Keratinocyte (primary cell): ENCODE measurements at regions not wholly inside any gene's neighbourhood (a gene's known extent, or its start where the extent isn't known, plus 50 kb on each side); places are given as distances from the start of the nearest gene placed in this dataset.

Source experiments
- EZH2 ChIP-seq: IDR thresholded peaks from one replicate; pipeline ENCODE4 v1.6.1; 2012; ENCODE audit warnings: inconsistent platforms, mild to moderate bottlenecking, low read length, moderate library complexity
- TF ChIP-seq, protein P1 (sequence below), 3 experiments: IDR thresholded peaks in 1 of 3; conservative IDR thresholded peaks in 1 of 3; optimal IDR thresholded peaks in 1 of 3; 2 replicates in 2 of 3; 3 replicates in 1 of 3; pipeline versions ENCODE3 to v1.5.1; 2011; ENCODE audit warnings: low read length in 3 of 3, mild to moderate bottlenecking in 3 of 3, moderate library complexity in 2 of 3, control low read depth in 1 of 3, inconsistent platforms in 1 of 3; ENCODE audit not compliant: insufficient read depth in 2 of 3; ENCODE audit errors: extremely low read depth in 1 of 3

DNA sequence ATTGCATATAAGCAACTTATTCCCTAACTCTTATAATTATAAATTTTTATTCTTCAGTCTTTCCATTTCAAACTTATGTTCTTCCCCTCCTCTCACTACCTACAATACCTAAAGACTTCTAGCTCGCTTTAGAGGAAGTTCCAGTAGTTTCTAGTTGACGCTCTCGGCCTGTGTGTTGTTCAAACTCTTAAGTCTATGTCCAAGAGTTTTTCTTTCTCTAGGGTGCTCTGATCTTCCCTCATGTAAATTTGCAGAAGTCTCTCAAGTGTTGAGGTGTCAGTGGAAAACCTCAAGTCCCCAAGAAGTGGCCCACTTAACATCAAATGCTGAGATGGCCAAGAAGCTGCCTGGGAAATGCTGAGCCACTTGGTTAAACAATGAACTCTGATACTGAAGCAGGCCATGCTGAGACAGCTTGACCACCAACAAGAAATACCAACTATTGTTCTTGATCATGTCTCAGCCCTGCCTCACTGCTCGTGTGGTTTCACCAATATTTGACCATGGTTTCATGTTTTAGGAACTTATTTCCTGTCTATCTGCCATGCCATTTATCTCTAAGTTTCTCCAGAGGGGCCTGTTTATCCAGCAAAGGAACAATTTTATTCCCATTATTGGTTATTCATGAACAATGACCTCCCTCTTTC, 100.9 kb upstream of the TCF21 start:
- TF ChIP-seq, protein P1, sequence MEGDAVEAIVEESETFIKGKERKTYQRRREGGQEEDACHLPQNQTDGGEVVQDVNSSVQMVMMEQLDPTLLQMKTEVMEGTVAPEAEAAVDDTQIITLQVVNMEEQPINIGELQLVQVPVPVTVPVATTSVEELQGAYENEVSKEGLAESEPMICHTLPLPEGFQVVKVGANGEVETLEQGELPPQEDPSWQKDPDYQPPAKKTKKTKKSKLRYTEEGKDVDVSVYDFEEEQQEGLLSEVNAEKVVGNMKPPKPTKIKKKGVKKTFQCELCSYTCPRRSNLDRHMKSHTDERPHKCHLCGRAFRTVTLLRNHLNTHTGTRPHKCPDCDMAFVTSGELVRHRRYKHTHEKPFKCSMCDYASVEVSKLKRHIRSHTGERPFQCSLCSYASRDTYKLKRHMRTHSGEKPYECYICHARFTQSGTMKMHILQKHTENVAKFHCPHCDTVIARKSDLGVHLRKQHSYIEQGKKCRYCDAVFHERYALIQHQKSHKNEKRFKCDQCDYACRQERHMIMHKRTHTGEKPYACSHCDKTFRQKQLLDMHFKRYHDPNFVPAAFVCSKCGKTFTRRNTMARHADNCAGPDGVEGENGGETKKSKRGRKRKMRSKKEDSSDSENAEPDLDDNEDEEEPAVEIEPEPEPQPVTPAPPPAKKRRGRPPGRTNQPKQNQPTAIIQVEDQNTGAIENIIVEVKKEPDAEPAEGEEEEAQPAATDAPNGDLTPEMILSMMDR (optimal IDR thresholded peaks at IDR 0.05 in 1 of 3, IDR thresholded peaks at IDR 0.05 in 1 of 3, conservative IDR thresholded peaks at IDR 0.05 in 1 of 3; ENCODE audit: extremely low read depth in 1 of 3, insufficient read depth in 2 of 3, low read length in 3 of 3) = no peak
- no peak for TF ChIP-seq EZH2
